ENCODE measurements at regions not wholly inside any gene's neighbourhood (a gene's known extent, or its start where the extent isn't known, plus 50 kb on each side); places are given as distances from the start of the nearest gene placed in this dataset.

DNA sequence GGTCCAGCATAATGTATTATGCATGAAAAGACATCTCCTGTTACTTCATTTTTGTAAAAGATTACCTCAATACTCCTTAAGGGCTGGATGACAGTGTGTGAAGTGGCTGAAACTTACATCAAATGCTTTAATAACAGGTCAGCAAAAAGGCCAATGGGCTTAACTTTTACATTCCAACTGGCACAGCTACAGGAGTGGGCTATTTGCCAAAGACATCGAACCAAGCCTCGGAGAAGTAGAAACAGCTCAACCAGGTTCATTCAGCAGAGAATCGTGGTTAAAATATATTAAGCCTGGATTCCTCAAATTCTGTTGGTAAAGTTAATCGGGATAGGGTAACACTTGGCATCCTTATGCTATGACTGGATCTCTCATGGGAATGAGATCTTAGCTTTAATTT is 639.7 kb downstream of the TRIML1 start:
- Mint-ChIP-seq H3K4me3 (no peak overlapping the region), H3K9me3 (peaks cover 4% of the 10 kb centered on the region), H3K36me3 (ENCODE audit: low read depth) (no peaks in the 10 kb centered on the region), H3K27ac (no peak overlapping the region), H3K27me3 (ENCODE audit: low read depth) (peaks cover 4% of the 10 kb centered on the region), H3K4me1 (no peaks in the 10 kb centered on the region)
- TF ChIP-seq, protein P1, sequence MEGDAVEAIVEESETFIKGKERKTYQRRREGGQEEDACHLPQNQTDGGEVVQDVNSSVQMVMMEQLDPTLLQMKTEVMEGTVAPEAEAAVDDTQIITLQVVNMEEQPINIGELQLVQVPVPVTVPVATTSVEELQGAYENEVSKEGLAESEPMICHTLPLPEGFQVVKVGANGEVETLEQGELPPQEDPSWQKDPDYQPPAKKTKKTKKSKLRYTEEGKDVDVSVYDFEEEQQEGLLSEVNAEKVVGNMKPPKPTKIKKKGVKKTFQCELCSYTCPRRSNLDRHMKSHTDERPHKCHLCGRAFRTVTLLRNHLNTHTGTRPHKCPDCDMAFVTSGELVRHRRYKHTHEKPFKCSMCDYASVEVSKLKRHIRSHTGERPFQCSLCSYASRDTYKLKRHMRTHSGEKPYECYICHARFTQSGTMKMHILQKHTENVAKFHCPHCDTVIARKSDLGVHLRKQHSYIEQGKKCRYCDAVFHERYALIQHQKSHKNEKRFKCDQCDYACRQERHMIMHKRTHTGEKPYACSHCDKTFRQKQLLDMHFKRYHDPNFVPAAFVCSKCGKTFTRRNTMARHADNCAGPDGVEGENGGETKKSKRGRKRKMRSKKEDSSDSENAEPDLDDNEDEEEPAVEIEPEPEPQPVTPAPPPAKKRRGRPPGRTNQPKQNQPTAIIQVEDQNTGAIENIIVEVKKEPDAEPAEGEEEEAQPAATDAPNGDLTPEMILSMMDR (IDR thresholded peaks at IDR 0.05; ENCODE audit: unreplicated experiment in 3 of 3) = no peak

DNA sequence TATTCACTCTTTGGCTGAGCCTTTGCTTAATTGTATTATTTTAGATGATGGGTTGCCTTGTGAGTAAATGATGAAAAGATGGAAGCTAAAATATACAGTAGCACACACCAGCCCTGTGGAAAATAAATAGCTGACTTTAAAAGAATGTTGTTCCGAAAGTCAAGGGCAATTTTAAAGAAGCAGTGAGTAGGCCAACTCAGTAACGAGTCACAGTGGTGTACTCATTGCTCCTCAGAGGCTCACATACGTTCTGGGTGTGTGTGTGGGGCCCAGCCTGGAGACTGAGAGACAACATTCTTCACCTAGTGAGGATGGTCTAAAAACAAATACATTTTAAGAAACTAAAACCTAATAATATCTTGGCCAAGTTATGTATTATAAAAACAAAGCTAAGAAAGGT is 640.3 kb downstream of the TRIML1 start:
- TF ChIP-seq, protein P1 (IDR thresholded peaks at IDR 0.05; ENCODE audit: unreplicated experiment in 3 of 3) = no peak
- Mint-ChIP-seq H3K36me3 (ENCODE audit: low read depth) (no peaks in the 10 kb centered on the region), H3K4me1 (no peaks in the 10 kb centered on the region), H3K27me3 (ENCODE audit: low read depth) (peaks cover 4% of the 10 kb centered on the region), H3K27ac (no peak overlapping the region), H3K9me3 (peaks cover 3% of the 10 kb centered on the region), H3K4me3 (no peak overlapping the region)

DNA sequence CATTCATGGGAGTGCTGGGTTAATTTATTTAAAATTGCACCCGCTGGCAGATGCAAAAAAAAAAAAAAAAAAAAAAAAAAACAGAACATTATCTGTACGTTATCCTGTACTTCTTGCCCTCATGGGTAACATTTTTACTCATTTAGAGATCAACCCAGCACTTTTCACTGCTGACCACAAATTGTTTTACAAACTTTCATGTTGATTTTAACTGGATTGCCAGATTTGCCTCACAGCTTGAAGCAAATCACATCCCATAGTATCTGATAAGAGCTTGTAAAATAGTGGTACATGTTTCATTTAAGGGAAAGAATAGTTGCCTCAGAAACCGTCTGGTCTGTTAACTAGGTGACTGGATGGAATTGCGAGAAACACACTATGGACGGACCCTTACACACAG is 640.8 kb downstream of the TRIML1 start:
- Mint-ChIP-seq H3K27ac (no peak overlapping the region), H3K4me1 (no peaks in the 10 kb centered on the region), H3K36me3 (ENCODE audit: low read depth) (no peaks in the 10 kb centered on the region), H3K27me3 (ENCODE audit: low read depth) (peaks cover 4% of the 10 kb centered on the region), H3K4me3 (no peak overlapping the region), H3K9me3 (no peaks in the 10 kb centered on the region)
- TF ChIP-seq, protein P1 (IDR thresholded peaks at IDR 0.05; ENCODE audit: unreplicated experiment in 3 of 3) = no peak

DNA sequence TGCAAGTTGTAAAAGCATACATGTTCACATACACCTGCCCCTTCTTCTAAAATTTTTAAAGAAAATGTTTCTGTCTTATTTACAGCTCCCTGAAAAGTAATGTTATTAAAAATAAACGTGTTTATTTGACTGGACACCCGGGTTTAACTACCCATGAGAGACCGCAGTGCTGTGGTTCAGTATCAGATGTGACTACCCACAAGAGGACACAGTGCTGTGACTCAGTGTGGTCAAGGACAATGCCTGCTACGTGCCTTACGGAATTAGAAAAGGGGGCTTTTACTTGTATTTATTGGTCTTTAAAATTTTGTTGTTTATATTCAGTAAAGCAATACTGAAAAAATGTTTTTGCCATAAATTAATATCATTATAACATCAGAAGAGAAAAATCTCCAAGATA is 641.4 kb downstream of the TRIML1 start:
- no peak overlapping the region for H3K4me3 Mint-ChIP-seq
- TF ChIP-seq, protein P1 (IDR thresholded peaks at IDR 0.05; ENCODE audit: unreplicated experiment in 3 of 3) = no peak
- H3K4me1 Mint-ChIP-seq = no peaks in the 10 kb centered on the region
- peaks cover 1% of the 10 kb centered on the region for H3K27me3 Mint-ChIP-seq (ENCODE audit: low read depth)
- H3K36me3 Mint-ChIP-seq (ENCODE audit: low read depth) = no peaks in the 10 kb centered on the region
- no peak overlapping the region for H3K27ac Mint-ChIP-seq
- no peaks in the 10 kb centered on the region for H3K9me3 Mint-ChIP-seq

GRCh38 chr4:188781655-188782054 is 642.4 kb downstream of the TRIML1 start:
- no peak overlapping the region for H3K4me3 Mint-ChIP-seq
- H3K4me1 Mint-ChIP-seq = no peaks in the 10 kb centered on the region
- H3K36me3 Mint-ChIP-seq (ENCODE audit: low read depth) = no peaks in the 10 kb centered on the region
- TF ChIP-seq, protein P1 (IDR thresholded peaks at IDR 0.05; ENCODE audit: unreplicated experiment in 3 of 3) = peak in 2 of 3 experiments; percentile 12 to 43
- no peak overlapping the region for H3K27ac Mint-ChIP-seq
- no peaks in the 10 kb centered on the region for H3K27me3 Mint-ChIP-seq (ENCODE audit: low read depth)
- no peaks in the 10 kb centered on the region for H3K9me3 Mint-ChIP-seq

DNA sequence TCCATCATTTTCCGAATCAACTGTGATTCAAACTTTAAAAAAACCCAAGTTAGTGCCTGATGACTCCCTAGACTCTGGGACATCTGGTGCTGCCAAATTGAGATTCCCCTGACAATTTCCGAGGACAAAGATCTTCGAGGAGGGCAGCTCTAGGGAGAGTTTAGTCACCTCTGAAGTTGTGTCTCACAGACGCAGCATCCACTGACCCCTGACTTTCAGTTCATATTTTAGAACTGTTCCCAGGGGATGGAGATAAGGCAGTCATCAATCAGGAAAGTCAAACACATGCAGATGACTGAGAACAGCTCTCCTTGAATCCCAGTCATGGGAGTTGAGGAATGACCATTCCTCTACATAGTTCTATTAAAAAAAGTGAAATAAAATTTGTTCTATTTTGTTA is 643.9 kb downstream of the TRIML1 start:
- TF ChIP-seq, protein P1 (IDR thresholded peaks at IDR 0.05; ENCODE audit: unreplicated experiment in 3 of 3) = no peak
- Mint-ChIP-seq H3K4me1 (no peaks in the 10 kb centered on the region), H3K27me3 (ENCODE audit: low read depth) (no peaks in the 10 kb centered on the region), H3K36me3 (ENCODE audit: low read depth) (no peaks in the 10 kb centered on the region), H3K27ac (no peak overlapping the region), H3K9me3 (no peaks in the 10 kb centered on the region), H3K4me3 (no peak overlapping the region)

Measured in nephron (organoid).